H1 (cell line): ENCODE measurements at regions not wholly inside any gene's neighbourhood (a gene's known extent, or its start where the extent isn't known, plus 50 kb on each side); places are given as distances from the start of the nearest gene placed in this dataset.

Experiments used
- CTCF ChIA-PET: fragments of 300-600 bp; sonication (Branson Sonifier 250); formaldehyde crosslinking; loops from one replicate; lab custom pipeline; 2021; ENCODE audit not compliant: partially characterized antibody; lab: Charles Lee
- POLR2A ChIA-PET: fragments of 300-600 bp; sonication (Branson Sonifier 250); formaldehyde crosslinking; loops from one replicate; lab custom pipeline; 2021; ENCODE audit warnings: inconsistent platforms; ENCODE audit not compliant: partially characterized antibody; lab: Charles Lee
- DNase-seq, 2 experiments: peaks; one replicate each; pipeline versions ENCODE4 v3.0.0 to v3.0.0-alpha.2; 2010 to 2022; ENCODE audit warnings: low spot score in 2 of 2, low read depth in 1 of 2, mixed read lengths in 1 of 2
- FAIRE-seq: peaks from 2 replicates; lab custom pipeline; 2011; peaks lifted over from hg19 to GRCh38; lab: Jason Lieb, UNC
- H2AFZ ChIP-seq: 2 replicates; pipeline ENCODE4 v1.8.1; 2012; ENCODE audit warnings: low read length, inconsistent platforms
- H2AK5ac ChIP-seq: 2 replicates; pipeline ENCODE4 v1.6.1; 2013; ENCODE audit warnings: low read depth, low read length
- H2BK120ac ChIP-seq: replicated peaks from 2 replicates; pipeline ENCODE3; 2013; ENCODE audit warnings: low read depth, low read length, inconsistent platforms
- H2BK12ac ChIP-seq: 2 replicates; pipeline ENCODE4 v1.6.1; 2013; ENCODE audit warnings: low read depth, low read length
- H2BK15ac ChIP-seq: 2 replicates; pipeline ENCODE4 v1.6.1; 2013; ENCODE audit warnings: low read length
- H2BK20ac ChIP-seq: 2 replicates; pipeline ENCODE4 v1.6.1; 2013; ENCODE audit warnings: low read length
- H2BK5ac ChIP-seq: 2 replicates; pipeline ENCODE4 v1.6.1; 2013; ENCODE audit warnings: low read depth, low read length
- H3K14ac ChIP-seq: 2 replicates; pipeline ENCODE4 v1.6.1; 2013; ENCODE audit warnings: inconsistent platforms; ENCODE audit not compliant: insufficient read length
- H3K18ac ChIP-seq: 2 replicates; pipeline ENCODE4 v1.6.1; 2013; ENCODE audit warnings: low read length; ENCODE audit errors: extremely low read depth
- H3K23ac ChIP-seq: 2 replicates; pipeline ENCODE4 v1.6.1; 2013; ENCODE audit warnings: inconsistent platforms; ENCODE audit not compliant: insufficient read length
- H3K23me2 ChIP-seq: 2 replicates; pipeline ENCODE4 v1.6.1; 2013; ENCODE audit warnings: low read depth, low read length
- H3K27ac ChIP-seq: 2 replicates; pipeline ENCODE4 v1.6.1; 2011; ENCODE audit warnings: low read depth, low read length, inconsistent platforms
- H3K27me3 ChIP-seq, 4 experiments: replicated peaks in 1 of 4; 1 replicate in 1 of 4; 2 replicates in 3 of 4; pipeline versions ENCODE4 v1.6.1 to v1.8.1; 2011 to 2013; ENCODE audit warnings: low read length in 3 of 4, mild to moderate bottlenecking in 3 of 4, inconsistent platforms in 2 of 4, mixed read lengths in 2 of 4, moderate library complexity in 1 of 4; ENCODE audit not compliant: control insufficient read depth in 3 of 4, insufficient read depth in 3 of 4; ENCODE audit errors: extremely low read depth in 1 of 4
- H3K36me3 ChIP-seq, 4 experiments: 2 replicates each; pipeline versions ENCODE4 v1.6.1 to v1.8.1; 2011 to 2013; ENCODE audit warnings: mild to moderate bottlenecking in 4 of 4, low read length in 3 of 4, moderate library complexity in 2 of 4, control low read depth in 1 of 4, inconsistent platforms in 1 of 4; ENCODE audit not compliant: insufficient read depth in 4 of 4, control insufficient read depth in 2 of 4
- H3K4ac ChIP-seq: replicated peaks from 2 replicates; pipeline ENCODE3; 2013; ENCODE audit warnings: low read length, low read depth, mixed read lengths, inconsistent platforms; ENCODE audit not compliant: insufficient read length
- H3K4me1 ChIP-seq, 4 experiments: replicated peaks in 1 of 4; 1 replicate in 1 of 4; 2 replicates in 3 of 4; pipeline versions ENCODE4 v1.6.1 to v1.8.1; 2011 to 2013; ENCODE audit warnings: low read length in 3 of 4, inconsistent platforms in 2 of 4, mixed read lengths in 1 of 4; ENCODE audit not compliant: insufficient read depth in 4 of 4, control insufficient read depth in 3 of 4
- H3K4me2 ChIP-seq, 2 experiments: 2 replicates each; pipeline versions ENCODE4 v1.6.1 to v1.8.1; 2011 to 2013; ENCODE audit warnings: low read depth in 2 of 2, low read length in 2 of 2, control low read depth in 1 of 2, inconsistent platforms in 1 of 2, mild to moderate bottlenecking in 1 of 2; ENCODE audit not compliant: insufficient read depth in 1 of 2
- H3K4me3 ChIP-seq, 4 experiments: fragments of 200-600, 300-600 bp in 1 of 4; sonication (generic), shearing (Covaris generic), sonication (Bioruptor Twin) in 1 of 4; 2 replicates each; pipeline versions ENCODE4 v1.5.1 to v1.8.1; 2011 to 2016; ENCODE audit warnings: low read length in 4 of 4, low read depth in 3 of 4, control low read depth in 2 of 4, inconsistent platforms in 2 of 4, mild to moderate bottlenecking in 2 of 4, mixed read lengths in 1 of 4, moderate library complexity in 1 of 4; ENCODE audit not compliant: insufficient read depth in 2 of 4; ENCODE audit errors: extremely low read depth in 1 of 4
- H3K56ac ChIP-seq: replicated peaks from 2 replicates; pipeline ENCODE3; 2013; ENCODE audit warnings: low read depth, mild to moderate bottlenecking, mixed read lengths, low read length, inconsistent platforms; ENCODE audit not compliant: insufficient read length
- H3K79me1 ChIP-seq: 2 replicates; pipeline ENCODE4 v1.6.1; 2013; ENCODE audit warnings: low read depth, low read length, control low read depth
- H3K79me2 ChIP-seq, 2 experiments: 2 replicates each; pipeline versions ENCODE4 v1.6.1 to v1.8.1; 2012 to 2013; ENCODE audit warnings: low read length in 2 of 2, mild to moderate bottlenecking in 2 of 2, inconsistent platforms in 1 of 2; ENCODE audit not compliant: insufficient read depth in 2 of 2, control insufficient read depth in 1 of 2
- H3K9ac ChIP-seq, 4 experiments: replicated peaks in 1 of 4; 1 replicate in 1 of 4; 2 replicates in 3 of 4; pipeline versions ENCODE4 v1.6.1 to v1.8.1; 2011 to 2013; ENCODE audit warnings: low read depth in 3 of 4, low read length in 3 of 4, control low read depth in 2 of 4, mild to moderate bottlenecking in 2 of 4, moderate library complexity in 2 of 4, inconsistent platforms in 1 of 4; ENCODE audit errors: extremely low read depth in 1 of 4
- H3K9me3 ChIP-seq, 2 experiments: 2 replicates each; pipeline versions ENCODE4 v1.6.1 to v1.8.1; 2012 to 2013; ENCODE audit warnings: mild to moderate bottlenecking in 2 of 2, moderate library complexity in 2 of 2, control low read depth in 1 of 2, inconsistent platforms in 1 of 2, low read depth in 1 of 2, low read length in 1 of 2, mixed read lengths in 1 of 2; ENCODE audit not compliant: insufficient read depth in 2 of 2
- H4K20me1 ChIP-seq, 2 experiments: replicated peaks in 1 of 2; 2 replicates each; pipeline versions ENCODE3 to v1.8.1; 2011 to 2013; ENCODE audit warnings: inconsistent platforms in 2 of 2, low read length in 2 of 2, mild to moderate bottlenecking in 1 of 2; ENCODE audit not compliant: insufficient read depth in 2 of 2, control insufficient read depth in 1 of 2
- H4K5ac ChIP-seq: 2 replicates; pipeline ENCODE4 v1.6.1; 2013; ENCODE audit warnings: low read length, low read depth, mixed read lengths, inconsistent platforms; ENCODE audit not compliant: insufficient read length
- H4K8ac ChIP-seq: 2 replicates; pipeline ENCODE4 v1.8.0; 2013; ENCODE audit warnings: mild to moderate bottlenecking, moderate library complexity, low read length, inconsistent platforms; ENCODE audit not compliant: insufficient read depth; ENCODE audit errors: extremely low read depth
- H4K91ac ChIP-seq: replicated peaks from 2 replicates; pipeline ENCODE3; 2013; ENCODE audit warnings: low read length, mixed read lengths, inconsistent platforms; ENCODE audit not compliant: insufficient read length
- BRCA1 ChIP-seq: IDR thresholded peaks from 2 replicates; pipeline ENCODE4 v1.6.1; 2012; ENCODE audit warnings: low read depth, low read length, improper control_type of control experiment
- CREB1 ChIP-seq: IDR thresholded peaks from 2 replicates; pipeline ENCODE4 v1.6.1; 2012; ENCODE audit warnings: inconsistent platforms
- CTBP2 ChIP-seq: IDR thresholded peaks from 2 replicates; pipeline ENCODE4 v1.7.0; 2011; ENCODE audit warnings: borderline replicate concordance, mild to moderate bottlenecking, moderate library complexity, mixed read lengths, low read length; ENCODE audit not compliant: insufficient read depth, insufficient read length
- CTCF ChIP-seq, 3 experiments: IDR thresholded peaks; 1 replicate in 2 of 3; 2 replicates in 1 of 3; pipeline versions ENCODE4 v1.5.1 to v1.6.1; 2011; ENCODE audit warnings: low read length in 3 of 3, mild to moderate bottlenecking in 3 of 3, inconsistent platforms in 2 of 3, low read depth in 1 of 3, moderate library complexity in 1 of 3; ENCODE audit not compliant: insufficient read depth in 1 of 3; ENCODE audit errors: control extremely low read depth in 1 of 3
- GABPA ChIP-seq: IDR thresholded peaks from 2 replicates; pipeline ENCODE4 v1.6.1; 2011; ENCODE audit warnings: mild to moderate bottlenecking, low read length, moderate library complexity, borderline replicate concordance; ENCODE audit not compliant: insufficient read depth
- JUND ChIP-seq: IDR thresholded peaks from 2 replicates; pipeline ENCODE4 v1.6.1; 2011; ENCODE audit warnings: mild to moderate bottlenecking, improper control_type of control experiment, low read length
- KDM4A ChIP-seq: IDR thresholded peaks from one replicate; pipeline ENCODE4 v1.7.1; 2012; ENCODE audit warnings: low read depth, mild to moderate bottlenecking, moderate library complexity, low read length, inconsistent platforms; ENCODE audit not compliant: severe bottlenecking
- RBBP5 ChIP-seq: IDR thresholded peaks from 2 replicates; pipeline ENCODE4 v1.7.1; 2012; ENCODE audit warnings: low read depth, mild to moderate bottlenecking, inconsistent platforms, low read length, moderate library complexity, borderline replicate concordance
- SAP30 ChIP-seq: fragments of 300-600 bp; sonication (generic); IDR thresholded peaks from 2 replicates; pipeline ENCODE4 v1.7.1; 2012; ENCODE audit warnings: low read length, moderate library complexity, mild to moderate bottlenecking, inconsistent platforms; ENCODE audit not compliant: insufficient read depth, insufficient replicate concordance
- SIRT6 ChIP-seq: IDR thresholded peaks from one replicate; pipeline ENCODE4 v1.7.1; 2012; ENCODE audit warnings: low read length, inconsistent platforms
- ZNF274 ChIP-seq: IDR thresholded peaks from 2 replicates; pipeline ENCODE4 v1.7.0; 2012; ENCODE audit warnings: low read length, borderline replicate concordance; ENCODE audit errors: extremely low read depth
- WGBS, 2 experiments: shearing (Covaris generic) in 1 of 2; methylation state at CpG; one replicate each; pipeline versions ENCODE4 v1.1.6 to v1.1.7; 2013 to 2015; ENCODE audit warnings: low lambda C conversion rate in 2 of 2, mixed read lengths in 2 of 2, inconsistent platforms in 1 of 2, low coverage in 1 of 2, missing lambda C conversion rate in 1 of 2; ENCODE audit not compliant: insufficient replicate concordance in 2 of 2, insufficient coverage in 1 of 2, insufficient read length in 1 of 2; ENCODE audit errors: extremely low coverage in 1 of 2, missing lambda C conversion rate in 1 of 2; 5-methylcytosine and 5-hydroxymethylcytosine counted together

- H2AFZ ChIP-seq, result no peak overlapping the region
- H3K4ac ChIP-seq, result no peak overlapping the region
- H2BK5ac ChIP-seq, result no peak overlapping the region
- no peaks in the 10 kb centered on the region for H3K23me2 ChIP-seq
- no peak overlapping the region for H4K8ac ChIP-seq
- no peak overlapping the region for H2BK120ac ChIP-seq
- no peak overlapping the region for H3K4me3 ChIP-seq
- H3K23ac ChIP-seq, result no peak overlapping the region
- H3K27me3 ChIP-seq, result no peaks in the 10 kb centered on the region
- POLR2A ChIA-PET, result no interaction called here
- WGBS, 2 experiments, result 94% methylated on average over 1 of the region's 1 CpG; no CpG with 5 or more reads in 1 of the 2 experiments
- H3K79me2 ChIP-seq, result no peaks in the 10 kb centered on the region
- CTCF ChIA-PET, result no interaction called here
- no peak overlapping the region for H2AK5ac ChIP-seq
- H4K5ac ChIP-seq, result no peak overlapping the region
- H3K9me3 ChIP-seq, result no peaks in the 10 kb centered on the region
- no peak overlapping the region for H4K91ac ChIP-seq
- no peak overlapping the region for H2BK12ac ChIP-seq
- H3K56ac ChIP-seq, result no peak overlapping the region
- H3K14ac ChIP-seq, result no peak overlapping the region
- H2BK15ac ChIP-seq, result no peak overlapping the region
- no peak overlapping the region for H3K4me2 ChIP-seq
- peaks cover 0 to 4% (median 1%) of the 10 kb centered on the region in 4 experiments; a peak in 2 of 7 replicates for H3K4me1 ChIP-seq
- no peak overlapping the region for H2BK20ac ChIP-seq
- no peak overlapping the region for H3K27ac ChIP-seq
- no peak for DNase-seq
- H3K36me3 ChIP-seq, result no peaks in the 10 kb centered on the region
- no peaks in the 10 kb centered on the region for H4K20me1 ChIP-seq
- no peak for FAIRE-seq
- no peak overlapping the region for H3K9ac ChIP-seq
- H3K79me1 ChIP-seq, result no peaks in the 10 kb centered on the region
- H3K18ac ChIP-seq, result no peak overlapping the region
- no peak for TF ChIP-seq ZNF274
- TF ChIP-seq BRCA1, result no peak
- TF ChIP-seq JUND, result no peak
- TF ChIP-seq CTCF (IDR thresholded peaks at IDR 0.05; ENCODE audit: control extremely low read depth in 1 of 3, insufficient read depth in 1 of 3, low read depth in 1 of 3, low read length in 3 of 3), result no peak
- no peak for TF ChIP-seq SAP30
- TF ChIP-seq RBBP5, result no peak
- TF ChIP-seq CREB1, result no peak
- no peak for TF ChIP-seq CTBP2
- no peak for TF ChIP-seq SIRT6
- no peak for TF ChIP-seq KDM4A
- no peak for TF ChIP-seq GABPA
Measured at GRCh38 chr2:5524551-5524950, 167.6 kb upstream of the SOX11 start.
